T-helper 1 cell treated with Interleukin-12 subunit alpha and Interleukin-12 subunit beta and Interleukin-4 antibody, amounts not matched to agents 30 ng/mL and 1 ng/mL, for 36 hours (primary cell): ENCODE measurements at regions not wholly inside any gene's neighbourhood (a gene's known extent, or its start where the extent isn't known, plus 50 kb on each side); places are given as distances from the start of the nearest gene placed in this dataset.

Experiments
- intact Hi-C: fragments of 100-400 bp; cut with micrococcal nuclease; formaldehyde crosslinking; loops from one replicate; pipeline ENCODE4 v1.15.1; 2024

GRCh38 chr7:136072447-136072846 is 95.3 kb upstream of the MTPN start:
- intact Hi-C loops = no loop called here

- intact Hi-C loops = no loop called here
Observed at GRCh38 chr7:136070736-136071505, 93.8 kb upstream of the MTPN start.

- intact Hi-C loops = no loop called here
Observed at GRCh38 chr7:136069840-136070529, 92.8 kb upstream of the MTPN start.

GRCh38 chr7:136067277-136067676 is 90.1 kb upstream of the MTPN start:
- intact Hi-C loops = no loop called here

DNA sequence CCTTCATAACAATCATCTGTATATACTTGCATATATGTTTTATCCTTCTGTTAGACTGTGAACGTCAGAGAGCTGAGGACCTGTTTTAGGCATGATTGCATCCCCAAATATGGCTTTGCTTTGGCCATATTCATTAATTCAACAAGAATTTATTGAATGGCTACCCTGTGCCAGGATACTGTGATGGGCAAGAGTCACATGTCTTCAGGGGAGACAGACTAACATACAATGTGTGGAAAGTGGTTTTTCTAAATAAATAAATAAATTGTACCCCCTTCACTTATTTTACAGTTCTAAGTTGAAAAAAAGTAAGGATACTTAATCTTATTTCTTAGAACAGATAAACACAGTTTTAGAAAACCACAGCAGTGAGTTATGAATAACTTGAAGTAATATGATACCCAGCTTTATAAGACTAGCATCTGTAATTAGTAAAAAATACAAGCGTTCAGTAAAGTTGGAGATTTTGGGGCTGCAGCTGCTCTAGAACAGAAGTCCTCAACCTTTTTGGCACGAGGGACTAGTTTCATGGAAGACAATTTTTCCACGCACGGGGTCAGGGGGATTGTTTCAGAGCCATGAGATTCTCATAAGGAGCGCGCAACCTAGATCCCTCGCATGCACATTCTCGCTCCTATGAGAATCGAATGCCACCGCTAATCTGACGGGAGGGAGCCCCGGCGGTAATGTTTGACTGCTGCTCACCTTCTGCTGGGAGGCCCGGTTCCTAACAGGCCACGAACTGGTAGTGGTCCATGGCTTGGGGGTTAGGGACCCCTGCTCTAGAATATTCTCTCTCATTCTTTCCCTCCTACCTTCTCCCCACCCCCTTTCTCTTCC is 89.4 kb upstream of the MTPN start:
- intact Hi-C loops = no loop called here

GRCh38 chr7:136064627-136065237 is 87.6 kb upstream of the MTPN start:
- intact Hi-C loops = no loop called here

DNA sequence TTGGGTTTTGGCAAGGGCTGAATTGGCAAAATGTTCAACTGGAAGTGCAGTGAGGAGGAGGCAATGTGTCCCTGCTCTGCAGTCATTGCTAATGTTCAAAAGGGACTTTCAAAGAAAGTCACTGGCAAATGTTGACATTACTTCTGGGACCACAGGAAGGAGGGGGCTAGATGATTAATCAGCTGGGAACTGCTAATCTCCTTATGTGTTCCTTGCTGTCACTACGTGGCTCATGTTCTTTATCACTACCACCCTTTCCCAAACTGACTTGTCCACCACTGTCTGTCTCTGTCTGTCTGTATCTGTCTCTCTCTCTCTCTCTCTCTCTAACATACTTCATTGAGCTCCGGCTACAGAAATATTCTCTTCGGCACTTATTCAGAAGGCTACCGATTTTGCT is 86.9 kb upstream of the MTPN start:
- intact Hi-C loops = no loop called here

DNA sequence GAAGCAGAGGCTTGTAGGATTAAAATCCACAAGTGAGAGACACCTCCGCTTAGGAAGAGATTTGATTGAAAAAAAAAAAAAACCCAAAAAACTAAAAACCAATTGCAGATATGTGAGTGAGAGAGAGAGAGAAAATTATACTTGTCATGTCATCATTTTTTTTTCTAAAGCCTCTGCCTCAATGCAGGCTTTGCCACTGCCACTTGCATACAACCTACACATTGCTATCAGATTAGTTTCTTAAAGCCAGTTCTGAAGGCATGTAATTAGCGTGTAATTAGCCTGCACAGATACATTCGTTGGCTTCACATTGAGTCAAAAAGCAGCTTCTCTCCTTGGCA is 86.1 kb upstream of the MTPN start:
- intact Hi-C loops = no loop called here

- intact Hi-C loops = no loop called here
Observed at GRCh38 chr7:136062625-136063325, 85.6 kb upstream of the MTPN start.

GRCh38 chr7:136061433-136061832 is 84.3 kb upstream of the MTPN start:
- intact Hi-C loops = no loop called here

DNA sequence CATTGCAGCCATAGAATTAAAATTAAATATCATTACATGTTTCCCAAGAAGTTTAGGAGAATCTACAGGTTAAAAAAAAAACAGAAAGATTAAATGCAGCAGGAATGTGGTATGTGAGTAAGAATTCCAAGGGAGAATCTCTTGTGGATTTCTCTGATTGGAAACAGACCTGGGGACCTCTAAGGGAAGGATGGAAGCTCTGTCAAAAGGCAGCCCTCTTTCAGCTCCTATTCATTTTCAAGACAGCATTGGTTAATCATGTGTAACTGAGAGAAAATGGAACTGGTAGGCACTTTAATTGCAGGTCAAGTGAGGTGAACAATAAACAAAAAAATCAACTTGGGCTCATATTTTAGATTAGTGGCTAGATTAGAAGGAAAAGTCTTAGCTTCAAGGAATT is 81.4 kb upstream of the MTPN start:
- intact Hi-C loops = no loop called here

- intact Hi-C loops = no loop called here
Observed at GRCh38 chr7:136057509-136057908, 80.3 kb upstream of the MTPN start.

- intact Hi-C loops = no loop called here
Observed at GRCh38 chr7:136056651-136057231, 79.6 kb upstream of the MTPN start.

- intact Hi-C loops = no loop called here
Observed at GRCh38 chr7:136055266-136055665, 78.1 kb upstream of the MTPN start.

GRCh38 chr7:136053689-136054485 is 76.7 kb upstream of the MTPN start:
- intact Hi-C loops = no loop called here

GRCh38 chr7:136051203-136051928 is 74.2 kb upstream of the MTPN start:
- intact Hi-C loops = no loop called here

- intact Hi-C loops = no loop called here
Observed at GRCh38 chr7:136050462-136050847, 73.3 kb upstream of the MTPN start.

- intact Hi-C loops = no loop called here
Observed at GRCh38 chr7:136049818-136050461, 72.8 kb upstream of the MTPN start.

- intact Hi-C loops = no loop called here
Observed at GRCh38 chr7:136049117-136049516, 72.0 kb upstream of the MTPN start.
